ENCODE measurements at regions not wholly inside any gene's neighbourhood (a gene's known extent, or its start where the extent isn't known, plus 50 kb on each side); places are given as distances from the start of the nearest gene placed in this dataset.

GRCh38 chr14:53228966-53229365, 75.8 kb upstream of the DDHD1 start:
- no peak for TF ChIP-seq CTCF (conservative IDR thresholded peaks at IDR 0.05; ENCODE audit: low read depth in 2 of 2)
- TF ChIP-seq POLR2AphosphoS5 (IDR thresholded peaks at IDR 0.05; ENCODE audit: low read depth), result no peak

Data from GM23338 (cell line).